ENCODE measurements at regions not wholly inside any gene's neighbourhood (a gene's known extent, or its start where the extent isn't known, plus 50 kb on each side); places are given as distances from the start of the nearest gene placed in this dataset.

GRCh38 chr3:105988540-105989212 is 119.9 kb upstream of the CBLB start:
- no peak overlapping the region for H3K4me3 ChIP-seq (ENCODE audit: low read depth, low read length)
- no peak for TF ChIP-seq CTCF (IDR thresholded peaks at IDR 0.05; ENCODE audit: borderline replicate concordance, insufficient read depth, low read depth, low read length)

GRCh38 chr3:105996781-105997180 is 128.0 kb upstream of the CBLB start:
- H3K4me3 ChIP-seq (ENCODE audit: low read depth, low read length): no peak overlapping the region
- no peak for TF ChIP-seq CTCF (IDR thresholded peaks at IDR 0.05; ENCODE audit: borderline replicate concordance, insufficient read depth, low read depth, low read length)

GRCh38 chr3:105997466-105997799 is 128.6 kb upstream of the CBLB start:
- TF ChIP-seq CTCF (IDR thresholded peaks at IDR 0.05; ENCODE audit: borderline replicate concordance, insufficient read depth, low read depth, low read length): no peak
- no peak overlapping the region for H3K4me3 ChIP-seq (ENCODE audit: low read depth, low read length)

- no peak overlapping the region for H3K4me3 ChIP-seq (ENCODE audit: low read depth, low read length)
- no peak for TF ChIP-seq CTCF (IDR thresholded peaks at IDR 0.05; ENCODE audit: borderline replicate concordance, insufficient read depth, low read depth, low read length)
These were observed 129.2 kb upstream of the CBLB start for GRCh38 chr3:105997800-105998526.

GRCh38 chr3:105999856-106000255 is 131.0 kb upstream of the CBLB start:
- no peak for TF ChIP-seq CTCF (IDR thresholded peaks at IDR 0.05; ENCODE audit: borderline replicate concordance, insufficient read depth, low read depth, low read length)
- H3K4me3 ChIP-seq (ENCODE audit: low read depth, low read length): no peak overlapping the region

- H3K4me3 ChIP-seq (ENCODE audit: low read depth, low read length): no peak overlapping the region
- no peak for TF ChIP-seq CTCF (IDR thresholded peaks at IDR 0.05; ENCODE audit: borderline replicate concordance, insufficient read depth, low read depth, low read length)
These were observed 133.1 kb upstream of the CBLB start for GRCh38 chr3:106001923-106002322.

GRCh38 chr3:106004137-106004681 is 135.4 kb upstream of the CBLB start:
- TF ChIP-seq CTCF (IDR thresholded peaks at IDR 0.05; ENCODE audit: borderline replicate concordance, insufficient read depth, low read depth, low read length): no peak
- no peak overlapping the region for H3K4me3 ChIP-seq (ENCODE audit: low read depth, low read length)
